Vagina (tissue), 2 donors: ENCODE measurements at regions not wholly inside any gene's neighbourhood (a gene's known extent, or its start where the extent isn't known, plus 50 kb on each side); places are given as distances from the start of the nearest gene placed in this dataset.

ENCODE experiments used
- POLR2A ChIP-seq, 2 donors: fragments of 450-650 bp; IDR thresholded peaks; one replicate each; pipeline ENCODE4 v1.6.1; 2017; ENCODE audit warnings: antibody characterized with exemption in 2 of 2, mild to moderate bottlenecking in 2 of 2, moderate library complexity in 2 of 2
- POLR2AphosphoS5 ChIP-seq, 2 donors: sonication (generic); formaldehyde crosslinking; IDR thresholded peaks; one replicate each; pipeline ENCODE4 v1.9.0; 2017; ENCODE audit warnings: antibody characterized with exemption in 2 of 2, mild to moderate bottlenecking in 2 of 2, low read depth in 1 of 2; ENCODE audit not compliant: insufficient read depth in 1 of 2
- TF ChIP-seq, protein P1 (sequence below), 3 experiments: fragments of 450-650 bp in 2 of 3; fragments of 200-600 bp in 1 of 3; sonication (generic) in 1 of 3; IDR thresholded peaks; one replicate each; pipeline ENCODE4 v1.5.1; 2017 to 2019; ENCODE audit warnings: antibody characterized with exemption in 3 of 3, mild to moderate bottlenecking in 2 of 3, moderate library complexity in 2 of 3

GRCh38 chr2:65710779-65711295 is 278.4 kb upstream of the SPRED2 start:
- TF ChIP-seq, protein P1, sequence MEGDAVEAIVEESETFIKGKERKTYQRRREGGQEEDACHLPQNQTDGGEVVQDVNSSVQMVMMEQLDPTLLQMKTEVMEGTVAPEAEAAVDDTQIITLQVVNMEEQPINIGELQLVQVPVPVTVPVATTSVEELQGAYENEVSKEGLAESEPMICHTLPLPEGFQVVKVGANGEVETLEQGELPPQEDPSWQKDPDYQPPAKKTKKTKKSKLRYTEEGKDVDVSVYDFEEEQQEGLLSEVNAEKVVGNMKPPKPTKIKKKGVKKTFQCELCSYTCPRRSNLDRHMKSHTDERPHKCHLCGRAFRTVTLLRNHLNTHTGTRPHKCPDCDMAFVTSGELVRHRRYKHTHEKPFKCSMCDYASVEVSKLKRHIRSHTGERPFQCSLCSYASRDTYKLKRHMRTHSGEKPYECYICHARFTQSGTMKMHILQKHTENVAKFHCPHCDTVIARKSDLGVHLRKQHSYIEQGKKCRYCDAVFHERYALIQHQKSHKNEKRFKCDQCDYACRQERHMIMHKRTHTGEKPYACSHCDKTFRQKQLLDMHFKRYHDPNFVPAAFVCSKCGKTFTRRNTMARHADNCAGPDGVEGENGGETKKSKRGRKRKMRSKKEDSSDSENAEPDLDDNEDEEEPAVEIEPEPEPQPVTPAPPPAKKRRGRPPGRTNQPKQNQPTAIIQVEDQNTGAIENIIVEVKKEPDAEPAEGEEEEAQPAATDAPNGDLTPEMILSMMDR (IDR thresholded peaks at IDR 0.05): no peak
- TF ChIP-seq POLR2A (IDR thresholded peaks at IDR 0.05) (no peak), POLR2AphosphoS5 (IDR thresholded peaks at IDR 0.05; ENCODE audit: insufficient read depth in 1 of 2, low read depth in 1 of 2) (no peak)
